KMS-11 (cell line): ENCODE measurements at regions not wholly inside any gene's neighbourhood (a gene's known extent, or its start where the extent isn't known, plus 50 kb on each side); places are given as distances from the start of the nearest gene placed in this dataset.

Experiments used
- H2AFZ ChIP-seq: fragments of 200-600 bp; sonication (generic); 2 replicates; pipeline ENCODE4 v1.6.1; 2016; ENCODE audit warnings: antibody characterized with exemption, mixed run types, low read depth
- H3K27ac ChIP-seq: fragments of 200-600 bp; sonication (generic); 2 replicates; pipeline ENCODE4 v1.6.1; 2016; ENCODE audit warnings: mild to moderate bottlenecking, mixed run types
- H3K27me3 ChIP-seq: fragments of 200-600 bp; sonication (generic); 2 replicates; pipeline ENCODE4 v1.6.1; 2017; ENCODE audit warnings: mild to moderate bottlenecking, low read depth, mixed run types, moderate library complexity; ENCODE audit not compliant: insufficient read depth
- H3K36me3 ChIP-seq: fragments of 200-600 bp; sonication (generic); 2 replicates; pipeline ENCODE4 v1.6.1; 2017; ENCODE audit warnings: mild to moderate bottlenecking, mixed run types; ENCODE audit not compliant: insufficient read depth
- H3K4me1 ChIP-seq: fragments of 200-600 bp; sonication (generic); 2 replicates; pipeline ENCODE4 v1.6.1; 2016; ENCODE audit warnings: mild to moderate bottlenecking, low read depth, mixed run types; ENCODE audit not compliant: poor library complexity, severe bottlenecking
- H3K4me2 ChIP-seq: fragments of 200-600 bp; sonication (generic); 2 replicates; pipeline ENCODE4 v1.7.0; 2016; ENCODE audit warnings: mild to moderate bottlenecking, mixed run types
- H3K4me3 ChIP-seq: fragments of 200-600 bp; sonication (generic); IDR thresholded peaks from 2 replicates; pipeline ENCODE4 v1.6.1; 2017; ENCODE audit warnings: low read depth, low read length, mixed read lengths; ENCODE audit not compliant: insufficient read depth
- H3K79me2 ChIP-seq: fragments of 200-600 bp; sonication (generic); 2 replicates; pipeline ENCODE4 v1.6.1; 2016; ENCODE audit warnings: low read depth, mixed run types; ENCODE audit not compliant: insufficient read depth
- H3K9ac ChIP-seq: fragments of 200-600 bp; sonication (generic); 2 replicates; pipeline ENCODE4 v1.6.1; 2016; ENCODE audit warnings: mild to moderate bottlenecking, mixed run types
- H4K20me1 ChIP-seq: fragments of 200-600 bp; sonication (generic); 2 replicates; pipeline ENCODE4 v1.6.1; 2016; ENCODE audit warnings: mild to moderate bottlenecking, mixed run types; ENCODE audit not compliant: insufficient read depth
- TF ChIP-seq, protein P1 (sequence below): fragments of 200-600 bp; sonication (generic); conservative IDR thresholded peaks from 2 replicates; pipeline ENCODE4 v1.6.1; 2017; ENCODE audit warnings: low read depth, mild to moderate bottlenecking, antibody characterized with exemption, low read length, moderate library complexity, mixed read lengths

DNA sequence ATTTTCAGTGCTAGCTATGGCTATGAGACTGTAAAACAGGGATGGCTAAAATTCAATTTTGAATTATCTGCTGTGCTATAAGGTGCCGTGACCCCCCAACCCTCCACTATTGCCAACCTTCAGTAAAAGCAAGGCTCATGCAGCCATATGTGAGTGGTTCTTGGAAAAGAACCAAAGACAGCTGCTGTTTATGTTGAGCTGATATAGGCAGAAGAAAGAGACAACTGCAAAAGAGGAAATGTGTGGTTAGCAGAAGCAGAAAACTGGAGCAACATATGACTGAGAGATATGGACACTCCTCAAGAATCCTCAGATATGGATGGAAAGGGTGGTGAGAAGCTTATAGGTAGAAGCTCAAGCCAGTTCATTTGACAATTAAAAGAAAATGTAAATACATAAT, 200.3 kb downstream of the TLE1 start:
- H2AFZ ChIP-seq, result no peak overlapping the region
- no peak overlapping the region for H3K4me3 ChIP-seq
- no peaks in the 10 kb centered on the region for H4K20me1 ChIP-seq
- H3K9ac ChIP-seq, result no peak overlapping the region
- no peak overlapping the region for H3K27ac ChIP-seq
- no peaks in the 10 kb centered on the region for H3K36me3 ChIP-seq
- H3K4me2 ChIP-seq, result no peak overlapping the region
- TF ChIP-seq, protein P1, sequence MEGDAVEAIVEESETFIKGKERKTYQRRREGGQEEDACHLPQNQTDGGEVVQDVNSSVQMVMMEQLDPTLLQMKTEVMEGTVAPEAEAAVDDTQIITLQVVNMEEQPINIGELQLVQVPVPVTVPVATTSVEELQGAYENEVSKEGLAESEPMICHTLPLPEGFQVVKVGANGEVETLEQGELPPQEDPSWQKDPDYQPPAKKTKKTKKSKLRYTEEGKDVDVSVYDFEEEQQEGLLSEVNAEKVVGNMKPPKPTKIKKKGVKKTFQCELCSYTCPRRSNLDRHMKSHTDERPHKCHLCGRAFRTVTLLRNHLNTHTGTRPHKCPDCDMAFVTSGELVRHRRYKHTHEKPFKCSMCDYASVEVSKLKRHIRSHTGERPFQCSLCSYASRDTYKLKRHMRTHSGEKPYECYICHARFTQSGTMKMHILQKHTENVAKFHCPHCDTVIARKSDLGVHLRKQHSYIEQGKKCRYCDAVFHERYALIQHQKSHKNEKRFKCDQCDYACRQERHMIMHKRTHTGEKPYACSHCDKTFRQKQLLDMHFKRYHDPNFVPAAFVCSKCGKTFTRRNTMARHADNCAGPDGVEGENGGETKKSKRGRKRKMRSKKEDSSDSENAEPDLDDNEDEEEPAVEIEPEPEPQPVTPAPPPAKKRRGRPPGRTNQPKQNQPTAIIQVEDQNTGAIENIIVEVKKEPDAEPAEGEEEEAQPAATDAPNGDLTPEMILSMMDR, result no peak
- no peaks in the 10 kb centered on the region for H3K4me1 ChIP-seq
- H3K79me2 ChIP-seq, result no peaks in the 10 kb centered on the region
- H3K27me3 ChIP-seq, result no peaks in the 10 kb centered on the region

DNA sequence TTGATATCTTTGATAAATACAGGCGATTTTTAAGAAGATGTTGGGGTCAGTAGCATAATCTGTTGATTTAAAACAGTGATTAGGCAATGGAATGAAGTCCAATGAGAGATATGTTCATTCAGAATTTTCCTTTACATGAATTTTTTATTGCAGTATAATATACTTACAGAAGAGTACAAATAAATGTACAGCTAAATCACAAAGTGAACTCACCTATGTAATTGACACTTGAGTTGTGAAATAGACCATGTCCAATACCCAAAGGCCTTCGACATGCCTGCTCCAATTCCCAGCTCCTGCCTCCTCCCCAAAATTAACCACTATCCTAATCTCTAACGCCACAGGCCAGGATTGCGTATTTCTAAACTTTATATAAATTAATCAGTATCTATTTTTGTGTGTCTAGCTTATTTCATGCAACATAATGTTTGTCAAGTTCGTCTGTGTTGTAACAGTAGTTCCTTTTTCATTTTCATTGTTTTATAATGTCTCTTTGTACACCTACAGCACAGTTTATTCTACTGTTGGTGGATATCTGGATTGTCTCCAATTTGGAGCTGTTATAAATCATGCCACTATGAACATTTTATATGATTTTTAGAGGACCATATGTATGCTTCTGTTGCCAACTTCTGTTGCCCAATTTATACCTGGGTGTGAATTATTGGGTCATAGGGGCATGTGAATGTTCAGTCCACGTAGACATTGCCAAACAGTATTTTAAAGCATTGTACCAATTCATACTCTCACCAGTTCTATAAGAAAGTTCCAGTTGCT, 208.3 kb downstream of the TLE1 start:
- no peak overlapping the region for H2AFZ ChIP-seq
- H3K9ac ChIP-seq, result no peak overlapping the region
- H3K4me2 ChIP-seq, result no peak overlapping the region
- H3K4me1 ChIP-seq, result no peaks in the 10 kb centered on the region
- no peaks in the 10 kb centered on the region for H3K79me2 ChIP-seq
- TF ChIP-seq, protein P1, result no peak
- H3K4me3 ChIP-seq, result no peak overlapping the region
- H3K27me3 ChIP-seq, result no peaks in the 10 kb centered on the region
- H3K27ac ChIP-seq, result no peak overlapping the region
- no peaks in the 10 kb centered on the region for H4K20me1 ChIP-seq
- no peaks in the 10 kb centered on the region for H3K36me3 ChIP-seq

DNA sequence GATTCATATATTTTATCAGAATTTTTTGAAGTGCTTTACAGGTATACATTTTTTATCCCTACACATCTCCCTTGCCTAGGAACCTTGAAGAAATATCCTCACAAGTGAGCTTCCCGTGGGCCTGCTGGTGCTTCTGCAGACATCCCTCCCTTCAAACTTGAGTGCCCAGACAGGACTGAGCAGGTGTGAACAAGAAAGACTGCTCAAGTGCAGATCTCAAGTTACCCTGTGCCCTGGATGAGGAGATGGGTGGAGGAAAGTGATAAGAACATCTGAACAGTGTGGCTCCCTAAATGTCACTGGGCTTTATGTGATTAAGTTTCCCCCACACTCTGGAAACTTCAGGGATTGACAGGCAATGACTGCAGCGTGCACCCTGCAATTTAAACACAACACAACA, 209.8 kb downstream of the TLE1 start:
- no peaks in the 10 kb centered on the region for H4K20me1 ChIP-seq
- no peaks in the 10 kb centered on the region for H3K36me3 ChIP-seq
- H2AFZ ChIP-seq, result no peak overlapping the region
- no peaks in the 10 kb centered on the region for H3K27me3 ChIP-seq
- TF ChIP-seq, protein P1, result no peak
- no peak overlapping the region for H3K27ac ChIP-seq
- no peak overlapping the region for H3K9ac ChIP-seq
- no peaks in the 10 kb centered on the region for H3K4me1 ChIP-seq
- H3K4me3 ChIP-seq, result no peak overlapping the region
- H3K4me2 ChIP-seq, result no peak overlapping the region
- no peaks in the 10 kb centered on the region for H3K79me2 ChIP-seq

DNA sequence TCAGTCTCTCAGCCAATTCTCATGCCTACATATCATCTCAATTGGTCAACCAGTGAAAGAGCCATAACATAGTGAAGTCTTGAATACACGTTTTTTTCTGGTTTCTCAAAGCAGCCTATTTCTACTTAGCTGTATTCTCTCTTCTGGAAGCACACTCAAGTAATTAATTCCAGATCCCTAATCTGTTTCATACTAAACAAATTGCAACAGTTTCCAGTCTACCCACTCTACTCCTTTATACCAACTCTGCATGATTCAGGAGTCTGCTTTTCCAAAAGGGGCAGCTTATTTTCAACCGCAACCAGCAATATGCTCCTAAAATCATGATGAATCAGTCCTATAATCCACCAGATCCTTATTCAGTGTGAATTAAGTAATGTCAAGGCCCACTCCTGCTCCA, 211.7 kb downstream of the TLE1 start:
- Histone ChIP-seq H3K27me3 (no peaks in the 10 kb centered on the region), H3K4me1 (no peaks in the 10 kb centered on the region), H3K79me2 (no peaks in the 10 kb centered on the region), H2AFZ (no peak overlapping the region), H3K4me3 (no peak overlapping the region), H3K36me3 (no peaks in the 10 kb centered on the region), H3K4me2 (no peak overlapping the region), H3K9ac (no peak overlapping the region), H3K27ac (no peak overlapping the region), H4K20me1 (no peaks in the 10 kb centered on the region)
- TF ChIP-seq, protein P1, result no peak
